ENCODE measurements at regions not wholly inside any gene's neighbourhood (a gene's known extent, or its start where the extent isn't known, plus 50 kb on each side); places are given as distances from the start of the nearest gene placed in this dataset.

GRCh38 chr20:4613184-4613583 lies 73.1 kb upstream of the PRNP start:
- FAIRE-seq (no peak), DNase-seq (ENCODE audit: low read depth) (peak; percentile 67)
- TF ChIP-seq CTCF (IDR thresholded peaks at IDR 0.05; ENCODE audit: insufficient read depth, low read length, severe bottlenecking) = no peak
- no peaks in the 10 kb centered on the region for H3K27me3 ChIP-seq (ENCODE audit: control insufficient read depth, insufficient read depth, low read length)
- no peaks in the 10 kb centered on the region for H3K36me3 ChIP-seq (ENCODE audit: control insufficient read depth, insufficient read depth, low read length)
- no peak overlapping the region for H3K4me3 ChIP-seq (ENCODE audit: low read depth, low read length)

DNA sequence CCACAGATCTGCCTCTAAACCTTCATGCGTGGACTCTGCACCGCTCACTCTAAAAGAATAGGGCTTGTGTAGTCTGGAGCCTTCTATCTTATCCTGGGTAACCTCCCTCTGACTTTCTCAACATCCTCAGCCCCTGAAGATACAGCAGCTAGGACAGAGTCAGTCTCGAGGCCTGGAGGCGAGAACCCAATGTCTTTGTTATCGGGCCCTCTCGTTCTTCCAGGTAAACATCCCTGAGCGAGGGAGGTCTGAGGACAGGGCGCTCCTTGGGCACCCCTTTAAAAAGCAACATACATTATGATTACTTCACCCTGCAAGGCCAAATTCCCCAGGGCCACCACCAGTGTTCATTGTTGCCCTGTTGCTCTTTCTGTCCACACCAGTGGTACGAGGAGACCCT lies 75.4 kb upstream of the PRNP start:
- Histone ChIP-seq H3K4me3 (ENCODE audit: low read depth, low read length) (no peak overlapping the region), H3K36me3 (ENCODE audit: control insufficient read depth, insufficient read depth, low read length) (no peaks in the 10 kb centered on the region), H3K27me3 (ENCODE audit: control insufficient read depth, insufficient read depth, low read length) (no peaks in the 10 kb centered on the region)
- FAIRE-seq (no peak), DNase-seq (ENCODE audit: low read depth) (no peak)
- no peak for TF ChIP-seq CTCF (IDR thresholded peaks at IDR 0.05; ENCODE audit: insufficient read depth, low read length, severe bottlenecking)

DNA sequence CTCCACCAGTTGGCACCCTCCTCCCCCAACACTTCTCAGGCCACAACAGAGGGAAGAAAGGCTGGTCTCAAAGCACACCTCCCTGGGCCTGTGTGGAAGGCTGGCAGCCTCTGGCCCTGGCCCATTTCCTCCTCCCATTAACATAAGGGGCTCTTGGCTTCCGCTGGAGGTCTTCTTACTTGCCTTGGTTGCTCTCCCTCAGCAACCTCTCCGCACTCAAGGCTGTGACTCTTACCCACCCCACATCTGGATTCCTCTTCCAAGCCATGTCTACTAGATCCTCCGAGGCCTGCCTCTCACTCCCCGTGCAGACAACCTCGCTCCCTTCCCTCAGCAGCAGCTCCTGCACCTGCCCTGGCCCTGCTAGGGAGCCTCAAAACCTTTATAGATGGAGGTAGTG lies 76.7 kb upstream of the PRNP start:
- no peak for FAIRE-seq
- TF ChIP-seq CTCF (IDR thresholded peaks at IDR 0.05; ENCODE audit: insufficient read depth, low read length, severe bottlenecking) = no peak
- H3K36me3 ChIP-seq (ENCODE audit: control insufficient read depth, insufficient read depth, low read length) = no peaks in the 10 kb centered on the region
- no peak overlapping the region for H3K4me3 ChIP-seq (ENCODE audit: low read depth, low read length)
- no peaks in the 10 kb centered on the region for H3K27me3 ChIP-seq (ENCODE audit: control insufficient read depth, insufficient read depth, low read length)
- no peak for DNase-seq (ENCODE audit: low read depth)

GRCh38 chr20:4608861-4609260 lies 77.4 kb upstream of the PRNP start:
- Histone ChIP-seq H3K4me3 (ENCODE audit: low read depth, low read length) (no peak overlapping the region), H3K36me3 (ENCODE audit: control insufficient read depth, insufficient read depth, low read length) (no peaks in the 10 kb centered on the region), H3K27me3 (ENCODE audit: control insufficient read depth, insufficient read depth, low read length) (no peaks in the 10 kb centered on the region)
- TF ChIP-seq CTCF (IDR thresholded peaks at IDR 0.05; ENCODE audit: insufficient read depth, low read length, severe bottlenecking) = no peak
- DNase-seq (ENCODE audit: low read depth) (no peak), FAIRE-seq (no peak)

- Histone ChIP-seq H3K27me3 (ENCODE audit: control insufficient read depth, insufficient read depth, low read length) (no peaks in the 10 kb centered on the region), H3K36me3 (ENCODE audit: control insufficient read depth, insufficient read depth, low read length) (no peaks in the 10 kb centered on the region), H3K4me3 (ENCODE audit: low read depth, low read length) (no peak overlapping the region)
- TF ChIP-seq CTCF (IDR thresholded peaks at IDR 0.05; ENCODE audit: insufficient read depth, low read length, severe bottlenecking) = peak; percentile 77
- DNase-seq (ENCODE audit: low read depth) (peak; percentile 57), FAIRE-seq (no peak)
These were observed 79.0 kb upstream of the PRNP start for GRCh38 chr20:4607287-4607713.

DNA sequence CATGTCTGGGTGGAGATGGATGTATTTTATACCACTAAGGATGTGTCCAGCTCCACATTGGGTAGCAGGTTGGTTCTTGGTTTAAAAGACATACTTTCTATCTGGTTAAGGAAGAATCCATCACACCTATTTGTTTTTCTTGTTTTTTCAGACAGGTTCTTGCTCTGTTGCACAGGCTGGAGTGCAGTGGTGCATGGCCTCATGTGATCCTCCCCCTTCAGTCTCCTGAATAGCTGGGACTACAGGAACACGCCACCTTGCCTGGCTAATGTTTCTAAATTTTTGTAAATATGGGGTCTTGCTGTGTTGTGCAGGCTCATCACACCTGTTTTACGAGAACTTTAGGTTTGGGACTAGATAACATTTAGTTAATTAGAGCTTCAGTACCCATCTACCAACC lies 80.2 kb upstream of the PRNP start:
- no peaks in the 10 kb centered on the region for H3K36me3 ChIP-seq (ENCODE audit: control insufficient read depth, insufficient read depth, low read length)
- H3K27me3 ChIP-seq (ENCODE audit: control insufficient read depth, insufficient read depth, low read length) = no peaks in the 10 kb centered on the region
- FAIRE-seq = peak; percentile 52
- H3K4me3 ChIP-seq (ENCODE audit: low read depth, low read length) = no peak overlapping the region
- no peak for TF ChIP-seq CTCF (IDR thresholded peaks at IDR 0.05; ENCODE audit: insufficient read depth, low read length, severe bottlenecking)
- DNase-seq (ENCODE audit: low read depth) = no peak

Data from bronchial epithelial cell (primary cell).